ENCODE measurements at regions not wholly inside any gene's neighbourhood (a gene's known extent, or its start where the extent isn't known, plus 50 kb on each side); places are given as distances from the start of the nearest gene placed in this dataset.
A peak's percentile ranks its signal among the peaks of the same experiment; 100 is the strongest.

DNA sequence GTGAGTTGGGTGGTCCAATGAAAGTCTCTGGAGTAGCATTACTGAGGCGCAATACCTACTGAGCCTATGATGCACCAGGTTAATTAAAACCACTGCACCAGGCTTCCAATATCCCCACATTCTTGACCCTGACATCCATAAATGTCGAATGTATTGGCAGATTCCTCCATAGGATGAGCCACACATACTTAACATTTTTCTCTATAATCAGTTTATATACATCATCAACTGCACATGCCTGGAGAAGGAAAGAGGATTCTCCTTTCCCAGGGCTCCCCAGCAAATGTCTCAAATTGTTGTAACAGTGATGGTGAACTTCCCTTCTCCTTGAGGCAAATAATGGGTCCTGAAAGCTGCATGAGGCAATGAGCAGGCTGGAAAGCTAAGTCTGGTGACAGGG lies 82.3 kb upstream of the LPP start:
- TF ChIP-seq, protein P1, sequence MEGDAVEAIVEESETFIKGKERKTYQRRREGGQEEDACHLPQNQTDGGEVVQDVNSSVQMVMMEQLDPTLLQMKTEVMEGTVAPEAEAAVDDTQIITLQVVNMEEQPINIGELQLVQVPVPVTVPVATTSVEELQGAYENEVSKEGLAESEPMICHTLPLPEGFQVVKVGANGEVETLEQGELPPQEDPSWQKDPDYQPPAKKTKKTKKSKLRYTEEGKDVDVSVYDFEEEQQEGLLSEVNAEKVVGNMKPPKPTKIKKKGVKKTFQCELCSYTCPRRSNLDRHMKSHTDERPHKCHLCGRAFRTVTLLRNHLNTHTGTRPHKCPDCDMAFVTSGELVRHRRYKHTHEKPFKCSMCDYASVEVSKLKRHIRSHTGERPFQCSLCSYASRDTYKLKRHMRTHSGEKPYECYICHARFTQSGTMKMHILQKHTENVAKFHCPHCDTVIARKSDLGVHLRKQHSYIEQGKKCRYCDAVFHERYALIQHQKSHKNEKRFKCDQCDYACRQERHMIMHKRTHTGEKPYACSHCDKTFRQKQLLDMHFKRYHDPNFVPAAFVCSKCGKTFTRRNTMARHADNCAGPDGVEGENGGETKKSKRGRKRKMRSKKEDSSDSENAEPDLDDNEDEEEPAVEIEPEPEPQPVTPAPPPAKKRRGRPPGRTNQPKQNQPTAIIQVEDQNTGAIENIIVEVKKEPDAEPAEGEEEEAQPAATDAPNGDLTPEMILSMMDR (conservative IDR thresholded peaks at IDR 0.05), result no peak
- no peak for TF ChIP-seq ZFX (IDR thresholded peaks at IDR 0.05)
- no peak overlapping the region for H3K27ac ChIP-seq

DNA sequence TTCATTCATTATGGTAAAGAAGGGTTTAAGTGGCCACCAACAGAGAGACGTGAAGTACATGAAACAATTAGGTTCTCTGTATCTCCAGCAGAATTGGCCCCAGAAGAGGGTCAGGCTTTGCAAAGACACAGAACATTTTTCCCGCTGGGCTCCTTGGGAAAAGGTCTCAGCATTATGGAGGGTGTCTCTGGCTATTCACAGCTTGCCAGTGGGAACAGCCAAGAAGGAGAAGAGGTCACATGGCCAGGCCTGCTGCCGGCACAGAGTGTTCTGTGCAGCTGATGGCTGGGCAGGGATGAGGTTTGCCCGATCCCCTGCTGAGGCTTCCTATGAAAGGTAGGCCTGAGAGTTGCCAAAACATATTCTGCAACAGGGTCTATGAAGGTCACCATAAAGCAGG lies 77.8 kb upstream of the LPP start:
- TF ChIP-seq, protein P1 (conservative IDR thresholded peaks at IDR 0.05), result no peak
- TF ChIP-seq ZFX (IDR thresholded peaks at IDR 0.05), result no peak
- H3K27ac ChIP-seq, result peak overlapping the region; percentile 32; the same call in 1 of the 2 replicates

DNA sequence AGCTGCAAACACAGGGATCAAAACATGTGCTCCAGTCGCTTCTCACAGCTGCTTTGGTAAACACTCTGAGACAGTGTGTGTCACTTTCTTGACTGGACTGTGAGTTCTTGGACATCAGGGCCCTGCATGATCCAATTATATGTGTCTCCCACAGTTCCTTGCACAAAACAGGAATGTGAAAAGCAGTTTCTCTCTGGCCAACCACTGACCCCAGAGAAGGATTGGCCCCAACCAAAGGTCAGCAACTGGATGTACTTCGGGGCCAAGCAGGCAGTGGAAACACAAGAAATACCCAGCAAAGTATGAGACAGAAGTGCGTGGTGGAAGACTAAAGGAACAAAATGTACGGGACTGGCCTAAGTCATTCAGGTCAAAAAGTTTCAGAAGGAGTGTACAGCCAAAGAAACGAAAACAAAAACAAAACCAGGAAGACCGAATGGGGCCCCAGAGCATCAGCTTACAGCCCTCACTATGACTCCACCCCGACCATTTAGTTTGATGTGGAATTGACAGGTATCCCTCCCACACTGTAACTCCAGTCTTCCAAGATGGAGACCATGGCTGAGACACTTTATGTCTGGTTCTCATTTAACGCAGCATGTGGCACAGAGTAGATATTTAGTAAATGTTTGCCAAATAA lies 76.7 kb upstream of the LPP start:
- H3K27ac ChIP-seq, result peak overlapping the region; percentile 32; the same call in 1 of the 2 replicates
- 0 out of 2 replicates have a peak, but pooled peaks have one; percentile 8 for TF ChIP-seq ZFX (IDR thresholded peaks at IDR 0.05)
- TF ChIP-seq, protein P1 (conservative IDR thresholded peaks at IDR 0.05), result no peak

DNA sequence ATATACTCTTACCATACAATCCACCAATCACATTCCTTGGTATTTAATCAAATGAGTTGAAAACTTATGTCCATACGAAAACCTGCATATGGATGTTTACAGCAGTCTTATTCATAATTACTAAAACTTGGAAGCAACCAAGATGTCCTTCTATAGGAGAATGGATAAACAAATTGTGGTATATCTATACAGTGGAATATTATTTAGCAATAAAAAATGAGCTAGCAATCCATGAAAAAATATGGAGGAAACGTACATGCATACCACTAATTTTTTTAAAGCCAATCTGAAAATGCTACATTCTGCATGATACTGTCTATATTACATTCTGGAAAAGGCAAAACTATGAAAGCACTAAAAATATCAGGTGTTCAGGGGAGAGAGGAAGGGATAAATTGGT lies 73.9 kb upstream of the LPP start:
- no peak overlapping the region for H3K27ac ChIP-seq
- TF ChIP-seq, protein P1 (conservative IDR thresholded peaks at IDR 0.05), result no peak
- no peak for TF ChIP-seq ZFX (IDR thresholded peaks at IDR 0.05)

DNA sequence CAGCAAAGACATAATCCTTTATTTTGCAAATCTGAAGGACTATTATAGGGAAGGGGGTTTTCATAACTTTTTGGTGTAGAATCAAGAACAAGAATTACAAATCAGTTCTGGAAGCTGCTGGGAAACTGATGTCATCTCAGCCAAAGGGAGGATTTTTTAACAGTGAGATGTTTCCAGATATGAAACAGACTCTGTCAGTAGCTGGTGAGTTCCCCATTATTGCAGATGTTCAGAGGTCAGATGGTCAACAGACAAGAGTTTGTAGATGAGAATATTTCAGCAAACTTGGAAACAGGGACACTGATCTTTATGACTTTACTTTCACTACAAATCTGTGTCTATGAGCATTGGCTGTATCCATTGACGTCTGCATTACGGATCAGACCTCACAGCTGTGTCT lies 71.9 kb upstream of the LPP start:
- H3K27ac ChIP-seq, result no peak overlapping the region
- TF ChIP-seq ZFX (IDR thresholded peaks at IDR 0.05), result no peak
- TF ChIP-seq, protein P1 (conservative IDR thresholded peaks at IDR 0.05), result no peak

DNA sequence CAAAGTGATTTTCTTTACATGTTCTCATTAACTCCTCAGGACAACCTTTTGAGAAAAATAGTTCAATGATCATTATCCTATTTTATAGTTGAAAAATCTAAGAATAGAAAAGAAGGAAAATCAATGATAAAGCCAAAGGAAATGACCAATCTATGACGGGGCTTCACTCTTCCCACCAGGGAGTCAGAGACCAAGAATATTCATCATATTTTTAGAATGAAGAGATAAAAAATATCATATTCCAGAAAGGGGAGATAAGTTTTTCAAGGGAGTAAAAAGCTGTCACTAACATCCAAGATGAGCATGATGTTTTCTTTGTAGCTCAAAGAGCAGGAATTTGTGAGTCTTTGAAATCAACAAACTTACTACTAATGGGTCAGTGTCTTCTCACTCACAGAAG lies 71.5 kb upstream of the LPP start:
- no peak for TF ChIP-seq ZFX (IDR thresholded peaks at IDR 0.05)
- TF ChIP-seq, protein P1 (conservative IDR thresholded peaks at IDR 0.05), result no peak
- H3K27ac ChIP-seq, result no peak overlapping the region

DNA sequence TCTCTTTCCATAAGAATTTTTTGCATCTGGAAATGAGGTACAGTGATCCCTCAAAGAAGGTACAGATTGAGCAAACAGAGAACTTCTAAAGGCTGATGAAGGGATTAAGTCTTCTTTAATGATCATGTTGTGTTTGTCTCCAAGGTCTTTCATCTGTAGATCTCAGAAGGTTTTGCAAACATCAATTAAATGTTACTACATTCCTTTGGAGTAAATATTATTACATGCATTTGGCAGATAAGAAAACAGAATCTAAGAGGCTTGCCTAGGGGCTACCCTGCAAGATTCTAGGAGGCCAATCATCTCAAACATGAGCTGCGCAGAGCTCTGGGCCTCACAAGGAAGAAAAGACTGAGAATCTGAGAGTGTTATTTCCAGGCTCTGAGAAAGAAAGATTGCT lies 70.9 kb upstream of the LPP start:
- TF ChIP-seq, protein P1 (conservative IDR thresholded peaks at IDR 0.05), result no peak
- TF ChIP-seq ZFX (IDR thresholded peaks at IDR 0.05), result no peak
- no peak overlapping the region for H3K27ac ChIP-seq
